ENCODE measurements at regions not wholly inside any gene's neighbourhood (a gene's known extent, or its start where the extent isn't known, plus 50 kb on each side); places are given as distances from the start of the nearest gene placed in this dataset.

- intact Hi-C loops (cut with DNase I): no loop called here
- no peaks in the 10 kb centered on the region for H3K36me3 ChIP-seq
- no peaks in the 10 kb centered on the region for H3K9me3 ChIP-seq
- no peak overlapping the region for H3K9ac ChIP-seq (ENCODE audit: low read depth in 2 of 2, low read length in 2 of 2)
- H3K4me1 ChIP-seq: no peaks in the 10 kb centered on the region
- TF ChIP-seq, protein P1, sequence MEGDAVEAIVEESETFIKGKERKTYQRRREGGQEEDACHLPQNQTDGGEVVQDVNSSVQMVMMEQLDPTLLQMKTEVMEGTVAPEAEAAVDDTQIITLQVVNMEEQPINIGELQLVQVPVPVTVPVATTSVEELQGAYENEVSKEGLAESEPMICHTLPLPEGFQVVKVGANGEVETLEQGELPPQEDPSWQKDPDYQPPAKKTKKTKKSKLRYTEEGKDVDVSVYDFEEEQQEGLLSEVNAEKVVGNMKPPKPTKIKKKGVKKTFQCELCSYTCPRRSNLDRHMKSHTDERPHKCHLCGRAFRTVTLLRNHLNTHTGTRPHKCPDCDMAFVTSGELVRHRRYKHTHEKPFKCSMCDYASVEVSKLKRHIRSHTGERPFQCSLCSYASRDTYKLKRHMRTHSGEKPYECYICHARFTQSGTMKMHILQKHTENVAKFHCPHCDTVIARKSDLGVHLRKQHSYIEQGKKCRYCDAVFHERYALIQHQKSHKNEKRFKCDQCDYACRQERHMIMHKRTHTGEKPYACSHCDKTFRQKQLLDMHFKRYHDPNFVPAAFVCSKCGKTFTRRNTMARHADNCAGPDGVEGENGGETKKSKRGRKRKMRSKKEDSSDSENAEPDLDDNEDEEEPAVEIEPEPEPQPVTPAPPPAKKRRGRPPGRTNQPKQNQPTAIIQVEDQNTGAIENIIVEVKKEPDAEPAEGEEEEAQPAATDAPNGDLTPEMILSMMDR (IDR thresholded peaks at IDR 0.05): no peak
- H3K27ac ChIP-seq: peak overlapping the region; percentile 17
- no peaks in the 10 kb centered on the region for H3K27me3 ChIP-seq
- no peak overlapping the region for H3K4me3 ChIP-seq
- peak; percentile 63 for DNase-seq
Measured at GRCh38 chr14:71289536-71289935, 382.3 kb downstream of the PCNX1 start.

- H3K4me1 ChIP-seq: no peaks in the 10 kb centered on the region
- H3K27ac ChIP-seq: peak overlapping the region; percentile 17
- H3K9ac ChIP-seq (ENCODE audit: low read depth in 2 of 2, low read length in 2 of 2): no peak overlapping the region
- DNase-seq: no peak
- H3K9me3 ChIP-seq: no peaks in the 10 kb centered on the region
- H3K4me3 ChIP-seq: no peak overlapping the region
- intact Hi-C loops (cut with DNase I): no loop called here
- H3K27me3 ChIP-seq: no peaks in the 10 kb centered on the region
- no peaks in the 10 kb centered on the region for H3K36me3 ChIP-seq
- TF ChIP-seq, protein P1 (IDR thresholded peaks at IDR 0.05): no peak
Measured at GRCh38 chr14:71290301-71290700, 383.0 kb downstream of the PCNX1 start.

DNA sequence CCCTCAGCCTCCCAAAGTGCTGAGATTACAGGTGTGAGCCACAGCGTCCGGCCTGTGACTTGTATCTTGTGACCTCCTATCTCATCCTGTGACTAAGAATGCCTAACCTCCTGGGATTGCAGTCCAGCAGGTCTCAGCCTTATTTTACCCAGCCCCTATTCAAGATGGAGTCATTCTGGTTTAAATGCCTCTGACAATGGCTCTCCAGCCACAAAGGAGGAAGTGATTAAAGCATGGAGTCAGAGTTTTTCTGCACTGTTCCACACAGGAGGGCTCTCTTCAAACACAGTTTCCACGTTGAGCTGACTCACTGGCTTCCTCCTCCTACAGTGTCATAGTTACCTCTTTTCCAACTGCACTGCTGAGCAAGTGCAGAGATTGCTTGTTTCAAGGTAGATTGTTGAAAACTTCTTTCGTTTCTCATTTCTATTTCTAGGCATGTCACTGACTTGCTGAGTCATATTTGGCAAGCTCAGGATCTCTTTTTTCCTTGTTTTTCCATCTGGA, 383.8 kb downstream of the PCNX1 start:
- intact Hi-C loops (cut with DNase I): no loop called here
- DNase-seq: peak; percentile 21
- Histone ChIP-seq H3K27ac (no peak overlapping the region), H3K4me3 (no peak overlapping the region), H3K36me3 (no peaks in the 10 kb centered on the region), H3K9me3 (no peaks in the 10 kb centered on the region), H3K4me1 (no peaks in the 10 kb centered on the region), H3K27me3 (no peaks in the 10 kb centered on the region), H3K9ac (ENCODE audit: low read depth in 2 of 2, low read length in 2 of 2) (no peak overlapping the region)
- TF ChIP-seq, protein P1 (IDR thresholded peaks at IDR 0.05): no peak

DNA sequence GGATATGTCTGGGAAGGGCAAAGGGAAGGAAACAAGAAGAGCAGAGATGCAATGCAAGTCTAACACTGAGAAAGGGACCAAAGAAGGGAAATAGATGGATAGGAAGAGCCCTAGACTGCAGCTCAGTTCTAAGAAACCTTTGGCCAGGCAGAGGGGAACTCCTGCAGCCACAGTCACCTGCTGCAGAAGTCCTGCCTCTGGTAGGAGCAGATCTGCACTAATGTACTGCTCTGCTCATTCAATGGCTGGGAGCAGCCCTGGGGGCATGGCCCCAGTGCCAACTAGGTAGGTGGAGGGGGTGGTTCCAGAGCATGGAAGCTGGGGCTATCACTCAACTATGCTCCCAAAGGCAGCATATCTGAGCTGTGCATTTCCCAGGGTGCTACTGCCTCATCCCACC, 388.9 kb downstream of the PCNX1 start:
- Histone ChIP-seq H3K9me3 (no peaks in the 10 kb centered on the region), H3K27me3 (no peaks in the 10 kb centered on the region), H3K9ac (ENCODE audit: low read depth in 2 of 2, low read length in 2 of 2) (no peak overlapping the region), H3K27ac (no peak overlapping the region), H3K4me3 (no peak overlapping the region), H3K36me3 (no peaks in the 10 kb centered on the region), H3K4me1 (no peaks in the 10 kb centered on the region)
- TF ChIP-seq, protein P1 (IDR thresholded peaks at IDR 0.05): no peak
- intact Hi-C loops (cut with DNase I): no loop called here
- no peak for DNase-seq

DNA sequence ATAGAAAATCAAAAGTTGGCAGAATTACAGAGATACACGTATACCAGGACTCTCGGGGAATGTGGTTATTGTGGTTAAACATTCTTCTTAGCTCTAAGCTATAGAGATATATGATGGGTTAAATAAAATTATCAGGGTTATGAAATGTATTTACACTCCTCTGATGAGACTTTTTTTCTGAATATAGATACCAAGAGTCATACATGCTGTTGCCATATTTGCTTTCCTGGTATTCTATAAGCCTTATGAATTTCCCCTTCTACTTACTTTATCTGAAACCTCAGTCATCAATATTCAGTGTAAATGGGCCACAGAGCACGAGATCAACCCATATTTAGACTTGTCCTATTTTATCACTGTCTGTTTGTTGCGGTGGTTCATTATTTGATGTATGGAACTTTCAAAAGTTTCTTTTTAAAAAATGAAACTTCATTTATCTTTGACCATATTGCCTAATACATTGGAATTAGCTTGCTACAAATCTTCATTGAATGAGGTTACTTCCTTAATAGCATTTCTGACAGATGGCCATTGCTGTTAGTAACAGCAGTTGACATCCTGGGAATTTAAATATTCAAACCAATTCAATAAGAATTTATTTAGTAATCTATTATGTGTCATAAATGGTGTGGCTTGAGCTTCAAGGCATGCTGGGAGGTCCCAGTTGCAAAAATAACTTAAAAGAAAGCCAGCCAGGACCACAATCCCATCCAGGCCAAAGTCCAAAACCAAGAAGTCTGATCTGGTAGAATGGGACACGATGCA, 393.5 kb downstream of the PCNX1 start:
- no peak overlapping the region for H3K27ac ChIP-seq
- DNase-seq: no peak
- intact Hi-C loops (cut with DNase I): no loop called here
- TF ChIP-seq, protein P1 (IDR thresholded peaks at IDR 0.05): no peak
- no peak overlapping the region for H3K9ac ChIP-seq (ENCODE audit: low read depth in 2 of 2, low read length in 2 of 2)
- H3K27me3 ChIP-seq: no peaks in the 10 kb centered on the region
- H3K4me1 ChIP-seq: no peaks in the 10 kb centered on the region
- H3K4me3 ChIP-seq: no peak overlapping the region
- no peaks in the 10 kb centered on the region for H3K9me3 ChIP-seq
- no peaks in the 10 kb centered on the region for H3K36me3 ChIP-seq

Data from colonic mucosa (tissue), 4 donors.